H54 (cell line): ENCODE measurements at regions not wholly inside any gene's neighbourhood (a gene's known extent, or its start where the extent isn't known, plus 50 kb on each side); places are given as distances from the start of the nearest gene placed in this dataset.
"Not testable (repeated sequence)": the region's sequence is repeated elsewhere in the genome, so short reads cannot be mapped to it uniquely, and the experiment has no call there.

Source experiments
- DNase-seq: peaks from one replicate; pipeline ENCODE4 v3.0.0; 2011; ENCODE audit warnings: low spot score, mixed read lengths; ENCODE audit not compliant: insufficient read length
- FAIRE-seq: peaks from 3 replicates; lab custom pipeline; 2011; peaks lifted over from hg19 to GRCh38; lab: Jason Lieb, UNC
- POLR2A ChIP-seq: IDR thresholded peaks from 2 replicates; pipeline ENCODE4 v1.6.1; 2011; ENCODE audit warnings: low read depth, mild to moderate bottlenecking, low read length

- no peak for TF ChIP-seq POLR2A
- FAIRE-seq = peak; percentile 91
- no peak for DNase-seq
These were observed 67.1 kb upstream of the KPNA3 start for GRCh38 chr13:49859560-49859959.

DNA sequence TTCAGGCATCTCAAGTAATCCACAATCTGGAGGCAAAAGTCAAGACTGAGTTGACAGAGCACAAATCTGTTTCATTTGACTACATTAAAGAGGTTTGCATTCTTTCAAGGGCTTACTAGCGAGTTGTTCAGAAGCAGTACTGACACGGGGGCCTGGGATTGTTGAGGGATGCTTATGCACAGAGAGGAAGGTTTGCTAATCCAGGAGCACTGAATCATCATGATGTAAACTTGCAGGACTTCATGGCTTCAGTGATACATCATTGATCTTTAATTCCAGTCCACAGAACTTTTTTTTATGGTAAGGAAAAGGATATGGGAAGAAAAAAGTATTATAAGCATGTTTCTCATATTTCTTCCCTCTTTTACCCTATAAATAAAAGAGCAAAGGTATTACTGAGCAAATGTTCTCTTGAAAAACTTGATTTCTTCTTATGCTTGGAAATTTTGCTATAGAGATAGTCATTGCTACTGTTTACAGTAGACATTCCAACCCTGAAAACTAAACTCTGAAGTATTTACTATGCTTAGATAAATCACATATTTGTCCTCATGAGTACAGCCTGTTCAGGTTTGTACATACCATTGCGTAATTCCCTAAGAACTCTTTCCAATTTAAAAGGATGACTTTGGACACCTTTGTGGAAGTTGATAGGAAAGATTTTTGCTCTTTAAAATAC, 65.8 kb upstream of the KPNA3 start:
- peak; percentile 86 for FAIRE-seq
- no peak for DNase-seq
- TF ChIP-seq POLR2A = no peak

GRCh38 chr13:49855930-49856329, 63.4 kb upstream of the KPNA3 start:
- FAIRE-seq (no peak), DNase-seq (no peak)
- TF ChIP-seq POLR2A = no peak

DNA sequence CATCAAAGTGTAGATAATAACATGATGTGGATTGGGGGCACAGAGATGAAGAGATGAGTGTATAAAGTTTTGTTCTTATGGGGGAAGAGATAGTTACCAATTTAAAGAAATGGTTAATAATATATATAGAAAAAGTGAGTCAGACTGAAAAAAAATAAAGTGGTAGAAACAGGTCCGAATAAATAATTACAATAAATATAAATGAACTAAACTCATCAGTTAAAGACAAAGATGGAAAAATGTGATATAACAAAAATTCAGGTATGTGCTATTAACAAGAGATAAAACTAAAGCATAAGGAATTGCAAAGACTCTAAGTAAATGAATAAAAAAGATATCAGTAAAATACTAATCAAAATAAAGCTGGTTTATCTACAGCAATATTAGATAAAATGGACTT, 61.1 kb upstream of the KPNA3 start:
- no peak for TF ChIP-seq POLR2A
- no peak for FAIRE-seq
- no peak for DNase-seq

DNA sequence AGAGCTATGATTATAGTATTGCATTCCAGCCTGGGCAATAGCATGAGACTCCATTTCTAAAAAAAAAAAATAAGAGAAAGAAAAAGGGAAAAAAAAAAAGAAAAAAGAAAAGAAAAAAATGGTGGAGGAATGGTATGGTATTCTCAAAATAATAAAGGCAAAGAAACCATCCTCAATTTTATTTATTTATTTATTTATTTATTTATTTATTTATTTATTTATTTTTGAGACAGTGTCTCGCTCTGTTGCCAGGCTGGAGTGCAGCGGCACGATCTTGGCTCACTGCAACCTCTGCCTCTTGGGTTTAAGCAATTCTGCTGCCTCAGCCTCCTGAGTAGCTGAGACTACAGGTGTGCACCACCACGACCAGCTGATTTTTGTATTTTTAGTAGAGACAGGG, 60.0 kb upstream of the KPNA3 start:
- not testable (repeated sequence) for DNase-seq, FAIRE-seq

- FAIRE-seq = no peak
- no peak for DNase-seq
- no peak for TF ChIP-seq POLR2A
These were observed 51.7 kb upstream of the KPNA3 start for GRCh38 chr13:49844181-49844580.
